ENCODE measurements at regions not wholly inside any gene's neighbourhood (a gene's known extent, or its start where the extent isn't known, plus 50 kb on each side); places are given as distances from the start of the nearest gene placed in this dataset.

DNA sequence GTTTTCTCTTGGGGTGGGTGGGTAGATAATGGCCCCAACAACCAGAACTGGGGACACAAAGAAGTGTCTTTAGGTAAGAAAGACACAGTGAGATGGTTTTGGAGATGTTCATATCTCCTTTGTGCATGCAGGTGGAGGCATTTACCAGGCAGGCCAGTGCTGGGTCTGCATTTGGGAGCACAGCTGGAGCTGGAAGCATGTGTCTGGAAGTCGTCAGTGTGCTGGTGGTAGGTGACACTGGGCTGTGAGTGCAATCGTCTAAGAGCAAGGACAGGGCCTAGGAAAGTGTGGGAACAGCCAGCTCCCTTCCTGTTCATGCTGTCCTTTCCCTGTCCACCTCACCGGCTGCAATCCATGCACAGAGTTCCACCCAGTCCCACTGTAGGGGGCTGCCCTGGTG, 88.3 kb upstream of the ZNF32 start:
- DNase-seq, result no peak

DNA sequence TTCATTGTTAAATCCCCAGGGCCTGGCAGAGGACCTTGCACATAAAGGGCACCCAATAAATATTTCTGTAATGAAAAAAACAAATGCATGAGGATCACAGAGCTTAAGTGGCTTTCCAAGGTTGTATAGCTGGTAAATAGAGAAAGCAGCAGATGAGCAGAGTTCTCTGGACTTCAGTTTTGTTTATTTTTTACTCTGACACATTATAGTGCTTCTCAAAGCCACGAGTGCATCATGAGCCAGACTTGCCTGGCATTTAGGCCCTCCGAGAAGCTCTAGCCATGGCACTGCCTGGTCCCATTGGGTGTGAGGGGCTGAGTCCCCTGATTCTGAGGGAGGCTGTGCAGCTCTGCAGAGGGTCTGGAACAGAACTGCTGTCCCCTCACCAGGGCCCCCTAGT, 87.2 kb upstream of the ZNF32 start:
- DNase-seq, result no peak

DNA sequence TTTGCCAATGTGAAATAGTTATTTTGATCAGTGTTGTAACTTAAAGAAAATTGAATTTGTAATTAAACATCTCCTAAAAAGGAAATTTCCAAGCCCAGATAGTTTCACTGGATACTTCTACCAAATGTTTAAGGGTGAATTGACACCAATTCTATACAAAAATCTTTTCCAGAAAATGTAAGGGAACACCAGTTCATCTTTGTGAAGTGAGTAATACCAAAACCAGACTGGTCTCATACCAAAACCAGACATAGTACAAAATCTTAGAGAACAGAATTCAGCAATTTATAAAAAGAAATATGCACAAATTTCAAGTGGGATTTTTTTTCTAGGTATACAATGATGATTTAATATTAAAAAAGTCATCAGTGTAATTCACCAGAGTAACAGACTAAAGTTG, 86.0 kb upstream of the ZNF32 start:
- no peak for DNase-seq

DNA sequence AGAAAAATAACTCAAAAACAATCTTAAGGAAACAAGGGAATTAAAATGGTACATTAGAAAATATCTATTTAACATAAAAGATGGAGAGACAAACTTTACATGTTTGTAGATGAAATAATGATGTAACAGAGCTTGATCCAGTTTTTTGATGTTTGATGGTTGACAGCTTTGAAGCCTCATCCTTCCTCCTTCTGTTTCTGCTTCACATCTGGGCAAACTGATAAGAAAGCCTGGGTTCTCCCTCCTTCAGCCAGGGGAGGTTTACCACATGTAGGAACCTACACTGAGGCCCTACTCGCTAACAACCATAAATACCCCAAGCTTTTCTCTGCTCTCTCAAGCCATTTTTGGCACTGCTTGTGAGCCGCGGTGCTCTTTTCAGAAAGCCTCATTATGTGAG, 82.8 kb upstream of the ZNF32 start:
- DNase-seq, result no peak

DNA sequence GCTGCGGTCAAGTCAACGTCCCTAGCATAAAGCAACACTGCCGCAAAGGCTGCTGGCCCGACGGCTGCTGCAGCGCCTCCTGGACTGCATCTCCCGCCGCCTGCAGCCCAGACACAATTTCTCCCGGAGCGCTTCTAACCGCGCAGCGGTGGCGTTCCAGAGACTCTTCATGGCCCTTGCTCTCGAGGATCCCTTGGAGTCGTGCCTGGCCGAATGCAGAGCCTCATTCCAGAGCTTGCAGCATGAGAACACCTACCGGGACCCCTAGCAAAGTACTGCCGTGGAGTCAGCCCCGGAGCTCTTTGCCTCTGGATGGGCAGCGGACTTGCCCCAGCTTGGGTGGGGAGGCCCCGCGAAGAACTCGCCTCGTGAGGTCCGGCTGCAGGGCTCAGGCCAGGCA, 79.7 kb upstream of the ZNF32 start:
- no peak for DNase-seq

DNA sequence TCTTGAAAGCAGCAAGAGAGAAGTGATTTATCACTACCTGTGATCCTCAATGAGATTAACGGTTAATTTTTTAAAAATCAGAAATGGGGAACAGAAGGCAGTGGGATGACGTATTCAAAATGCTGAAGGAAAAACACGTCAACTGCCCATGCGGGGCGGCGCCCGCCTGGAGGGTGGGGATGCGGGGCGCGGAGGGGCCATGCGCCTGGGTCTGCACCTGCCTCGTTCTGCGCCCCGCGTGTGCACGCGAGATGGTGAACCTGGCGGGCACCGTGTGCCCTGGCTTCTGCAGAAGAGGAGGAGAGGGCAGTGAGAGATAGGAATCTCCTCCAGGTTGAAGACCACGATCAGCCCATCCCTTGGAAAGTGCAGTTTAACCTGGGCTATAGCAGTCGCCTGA, 79.3 kb upstream of the ZNF32 start:
- DNase-seq, result no peak

DNA sequence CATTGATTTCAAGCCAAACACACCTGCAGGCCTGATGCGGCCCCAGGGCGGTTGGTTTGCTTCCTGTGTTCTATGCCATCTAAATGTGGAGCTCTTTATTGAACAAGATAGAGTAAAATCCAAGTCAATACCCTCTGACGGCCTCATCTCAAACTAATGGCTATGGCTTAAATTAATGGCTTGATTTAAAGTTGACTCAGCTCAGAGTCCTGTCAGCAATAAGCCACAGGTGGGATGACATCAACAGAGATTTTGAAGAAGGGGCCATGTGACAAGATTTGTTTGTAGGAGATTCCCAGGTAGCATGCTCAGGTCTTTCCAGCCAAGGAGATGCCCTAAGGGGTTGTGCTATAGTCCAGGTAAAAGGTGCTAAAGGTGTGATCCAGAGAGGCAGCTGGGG, 66.7 kb upstream of the ZNF32 start:
- no peak for DNase-seq

DNA sequence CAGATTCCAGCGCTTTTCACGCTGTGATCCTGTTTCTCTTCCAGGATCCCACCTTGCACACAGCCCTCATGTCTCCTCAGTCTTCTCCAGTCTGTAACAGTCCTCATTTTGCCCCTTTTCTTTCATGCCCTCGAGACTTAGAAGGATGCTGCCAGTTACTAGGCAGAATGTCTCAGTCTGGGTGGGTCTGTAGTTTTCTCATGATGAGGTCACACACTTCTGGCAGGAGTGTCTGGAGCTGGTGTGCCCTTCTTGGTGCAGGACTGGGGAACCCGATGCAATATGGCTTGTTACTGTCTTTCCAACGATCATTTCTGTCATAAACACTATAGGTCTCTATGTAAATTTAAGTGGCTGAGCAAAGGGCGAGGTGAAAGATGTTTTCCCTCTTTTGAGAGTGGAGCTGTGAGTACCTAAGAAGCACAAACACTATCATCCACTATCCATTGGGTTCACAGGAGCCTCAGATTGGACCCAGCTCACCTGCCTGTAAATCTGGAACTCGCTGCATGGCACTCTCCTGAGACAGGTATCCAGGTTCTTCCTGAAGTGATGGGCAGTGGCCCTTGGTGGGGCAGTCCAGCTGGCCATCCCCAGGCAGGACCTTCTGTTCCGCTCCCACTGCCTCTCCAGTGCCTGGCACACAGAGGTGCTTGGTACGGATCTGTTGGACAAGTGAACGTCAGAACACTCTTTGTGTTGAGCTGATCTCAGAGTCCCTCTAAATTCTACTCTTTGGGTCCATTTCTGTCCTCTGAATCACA, 64.3 kb upstream of the ZNF32 start:
- no peak for DNase-seq

DNA sequence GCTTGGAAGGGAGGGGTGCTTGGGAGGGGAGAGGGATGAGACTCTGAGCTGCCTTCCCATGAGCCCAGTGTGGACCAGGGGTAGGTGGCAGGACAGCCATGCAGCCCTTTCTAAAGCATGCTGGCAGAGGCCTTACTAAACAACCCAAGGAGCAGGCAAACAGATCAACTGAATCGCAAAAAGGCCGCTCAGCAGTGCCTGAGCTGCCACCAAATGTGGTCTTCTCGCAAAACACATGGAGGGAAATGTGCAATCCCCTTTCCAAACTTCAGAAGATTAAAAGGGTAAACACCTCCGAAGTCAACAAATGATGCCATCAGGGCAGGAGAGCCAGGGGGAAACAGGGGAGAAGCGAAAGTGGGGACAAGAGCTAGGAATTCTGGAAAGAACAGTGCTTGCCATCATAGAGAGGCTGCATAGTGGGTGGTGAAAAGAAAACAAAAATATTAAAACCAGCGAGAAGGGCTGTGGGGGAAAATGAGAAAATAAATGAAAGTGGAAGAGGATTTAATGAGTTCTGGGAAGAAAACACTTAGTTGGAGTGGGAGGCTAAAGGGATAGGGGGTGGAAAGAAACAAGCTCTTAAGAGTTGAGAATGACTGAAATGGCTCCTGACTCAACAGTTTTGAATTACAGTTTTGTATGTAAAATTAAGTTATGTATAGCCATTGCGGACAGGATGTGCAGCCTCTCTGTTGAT, 62.2 kb upstream of the ZNF32 start:
- no peak for DNase-seq

DNA sequence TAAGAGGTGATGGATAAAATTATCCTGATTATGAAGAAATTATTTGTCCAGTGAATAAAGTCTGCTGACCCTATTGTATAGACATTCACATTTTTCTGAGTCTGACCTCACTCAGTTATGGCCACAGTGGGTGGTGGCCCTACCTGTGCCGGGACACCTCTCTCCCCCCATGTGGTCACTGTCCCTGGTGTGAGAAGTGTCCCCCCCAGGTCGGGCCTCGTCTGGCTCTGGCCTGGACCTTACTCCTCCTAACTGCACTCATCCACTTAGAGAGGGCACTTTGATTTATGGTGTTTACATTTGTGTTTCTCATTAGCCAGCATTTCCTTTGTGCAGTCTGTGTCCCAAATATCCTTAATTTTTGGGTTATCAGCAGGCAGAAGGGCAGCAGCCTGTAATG, 59.6 kb upstream of the ZNF32 start:
- no peak for DNase-seq

DNA sequence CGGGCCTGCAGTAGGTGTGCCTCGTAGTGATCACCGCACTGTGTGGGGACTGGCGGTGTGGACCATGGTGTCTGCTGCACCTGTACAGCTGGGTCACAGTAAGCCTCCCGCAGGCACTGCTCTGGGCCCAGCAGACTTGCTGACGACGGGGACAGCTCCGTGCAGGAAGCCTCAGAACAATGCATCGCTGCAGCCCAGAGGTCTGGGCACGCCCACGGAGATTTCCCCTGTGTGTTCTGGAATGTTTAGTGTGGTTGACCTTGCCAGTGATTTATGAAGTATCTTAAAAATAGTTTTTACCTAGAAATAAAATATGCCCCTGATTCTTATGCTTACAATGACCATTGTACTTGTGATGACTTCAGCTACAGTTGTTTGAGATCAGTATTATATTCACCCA, 59.1 kb upstream of the ZNF32 start:
- DNase-seq, result no peak

DNA sequence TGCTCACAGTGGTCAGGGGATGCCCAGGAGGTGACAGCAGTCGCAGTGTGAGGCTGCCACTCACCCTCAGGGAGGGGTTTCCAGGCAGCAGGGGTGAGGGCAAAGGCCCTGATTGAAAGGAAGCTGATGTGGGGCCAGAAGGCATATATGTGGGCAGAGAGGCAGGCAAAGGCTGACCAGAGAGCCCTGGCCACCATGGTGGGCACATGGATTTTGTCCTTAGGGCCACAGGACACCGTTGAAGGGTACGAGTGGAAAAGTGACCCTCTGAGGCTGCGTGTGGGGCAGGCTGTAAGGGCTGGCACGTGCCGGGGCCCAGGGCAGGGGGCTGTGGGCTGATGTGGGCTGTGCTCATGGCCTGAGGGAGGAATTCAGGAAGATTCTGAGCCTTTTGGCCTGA, 57.5 kb upstream of the ZNF32 start:
- no peak for DNase-seq

DNA sequence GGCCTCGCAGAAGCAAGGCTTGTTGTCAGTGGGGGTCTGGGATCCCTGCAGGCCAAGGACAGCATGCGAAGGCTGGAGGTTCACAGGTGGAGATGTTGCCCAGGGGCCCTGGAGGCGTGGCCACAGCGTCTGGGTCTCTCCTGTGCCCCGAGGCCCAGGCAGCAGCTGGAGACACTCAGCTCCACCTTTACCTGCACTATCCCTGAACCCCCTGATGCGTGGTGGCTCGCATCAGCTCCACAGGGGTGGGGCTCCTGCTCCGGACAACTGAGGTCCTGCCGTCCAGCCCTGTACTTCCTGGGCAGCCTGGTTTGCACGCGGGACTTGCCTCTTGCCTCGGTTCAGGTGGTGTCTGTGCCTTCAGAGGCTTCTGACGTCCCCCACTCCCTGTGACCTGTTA, 54.6 kb upstream of the ZNF32 start:
- no peak for DNase-seq

DNA sequence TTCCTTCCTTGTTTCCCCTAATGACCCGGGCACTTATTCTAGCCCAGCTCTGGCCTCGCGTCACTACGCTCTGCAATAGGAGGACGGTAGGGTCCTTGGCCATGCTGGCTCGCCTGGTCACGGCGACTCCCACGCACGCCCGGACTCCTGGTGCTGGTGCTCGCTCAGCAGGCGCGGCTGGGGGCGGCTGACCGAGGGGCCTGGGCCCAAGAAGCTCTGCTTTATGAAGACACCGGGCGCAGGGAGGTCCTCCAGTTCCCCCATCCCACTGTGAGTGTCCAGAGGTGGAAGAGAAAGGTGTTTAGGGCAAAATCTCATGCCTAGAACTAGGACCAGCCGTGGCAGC, 54.2 kb upstream of the ZNF32 start:
- DNase-seq, result no peak

DNA sequence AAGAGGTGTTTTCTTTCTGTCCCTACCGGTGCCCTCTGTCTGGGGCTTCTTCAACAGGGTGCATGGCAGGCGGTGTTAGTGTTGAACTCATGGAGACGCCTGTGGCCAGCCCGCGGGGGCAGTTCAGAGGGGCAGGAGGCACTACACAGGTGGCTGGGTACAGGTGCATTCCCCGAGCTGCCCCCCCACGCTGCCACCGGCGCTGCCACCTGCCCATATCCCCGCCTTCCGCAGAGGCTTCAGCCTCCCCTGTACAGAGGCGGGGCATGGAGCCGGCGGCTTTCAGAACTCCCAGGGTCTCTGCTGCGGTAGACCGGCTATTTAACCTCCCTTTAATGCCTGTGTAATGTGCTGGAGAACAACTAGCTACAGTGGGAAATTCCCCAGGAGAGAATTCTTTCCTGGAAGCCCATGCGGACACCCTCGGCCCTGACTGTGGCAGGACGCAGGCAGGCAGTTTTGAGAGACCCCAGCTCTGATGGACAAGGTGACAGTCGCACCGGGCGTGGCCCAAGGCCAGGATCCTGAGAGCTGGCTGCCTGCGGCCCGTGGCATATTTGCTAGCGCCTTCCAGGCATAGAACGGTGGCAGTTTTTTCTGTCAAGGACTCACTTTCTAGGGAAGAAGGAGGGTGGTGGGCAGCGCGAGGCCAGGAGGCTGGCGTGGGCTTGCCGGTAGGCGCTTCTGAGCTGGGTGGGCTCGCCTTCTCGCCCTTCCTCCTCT, 53.7 kb upstream of the ZNF32 start:
- DNase-seq, result no peak

DNA sequence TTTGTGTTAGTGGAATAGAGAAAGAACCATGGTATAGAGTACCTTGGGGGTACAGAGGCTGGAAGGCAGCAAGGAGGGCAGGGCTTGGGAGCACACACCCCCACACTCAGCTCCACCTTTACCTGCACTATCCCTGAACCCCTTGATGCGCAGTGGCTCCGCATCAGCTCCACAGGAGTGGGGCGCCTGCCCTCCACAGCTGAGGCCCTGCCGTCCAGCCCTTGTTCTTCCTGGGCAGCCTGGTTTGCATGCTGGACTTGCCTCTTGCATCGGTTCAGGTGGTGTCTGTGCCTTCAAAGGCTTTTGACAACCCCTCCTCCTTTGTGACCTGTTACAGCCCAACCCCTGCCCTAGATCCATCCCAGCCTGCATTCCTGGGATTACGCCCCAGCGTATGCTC, 52.6 kb upstream of the ZNF32 start:
- no peak for DNase-seq

DNA sequence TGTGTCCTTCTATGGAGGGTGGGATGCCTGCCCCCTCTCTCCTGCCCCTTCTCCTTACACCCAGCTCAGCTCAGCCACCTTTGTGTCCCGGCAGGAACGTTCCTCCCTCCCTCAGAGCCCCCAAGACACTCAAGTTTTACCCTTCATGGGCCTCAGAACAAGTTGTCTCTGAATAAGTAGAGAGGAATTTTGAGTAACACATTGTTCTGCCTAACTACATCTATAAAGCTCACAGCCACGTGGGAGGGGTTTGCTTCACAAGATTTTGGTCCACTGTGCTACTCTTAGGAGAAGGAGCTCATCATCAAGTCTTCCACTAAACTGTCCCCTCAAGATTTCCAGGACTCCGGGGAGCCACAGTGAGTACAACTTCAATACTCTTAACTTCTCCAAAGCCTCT, 51.6 kb upstream of the ZNF32 start:
- no peak for DNase-seq

DNA sequence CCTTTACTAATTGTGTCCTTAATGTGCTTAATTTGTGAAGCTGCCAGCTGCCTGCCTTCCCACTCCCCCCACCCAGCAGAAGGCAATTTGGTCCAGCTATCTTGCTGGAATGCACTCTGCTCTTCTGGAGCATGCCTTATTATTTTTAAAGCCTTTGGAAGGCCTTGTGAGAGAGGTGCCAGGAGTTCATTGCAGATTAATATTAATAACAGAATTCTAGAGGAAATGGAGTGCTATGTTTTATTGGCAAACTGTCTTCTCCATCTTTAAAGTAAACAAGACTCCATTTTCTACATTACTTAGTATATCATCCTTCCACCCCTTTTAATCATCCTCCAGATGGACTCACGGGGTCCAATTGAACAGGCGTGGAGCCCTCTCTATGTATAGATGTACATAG, 50.8 kb upstream of the ZNF32 start:
- DNase-seq, result no peak

All from muscle of arm (tissue), 1 donor.